OCI-M2 (cell line): ENCODE measurements at regions not wholly inside any gene's neighbourhood (a gene's known extent, or its start where the extent isn't known, plus 50 kb on each side); places are given as distances from the start of the nearest gene placed in this dataset.
"Not testable (repeated sequence)": the region's sequence is repeated elsewhere in the genome, so short reads cannot be mapped to it uniquely, and the experiment has no call there.

ENCODE experiments used
- DNase-seq: peaks from one replicate; lab custom pipeline; 2025; ENCODE audit not compliant: unreplicated experiment; lab: John Stamatoyannopoulos, UW

DNA sequence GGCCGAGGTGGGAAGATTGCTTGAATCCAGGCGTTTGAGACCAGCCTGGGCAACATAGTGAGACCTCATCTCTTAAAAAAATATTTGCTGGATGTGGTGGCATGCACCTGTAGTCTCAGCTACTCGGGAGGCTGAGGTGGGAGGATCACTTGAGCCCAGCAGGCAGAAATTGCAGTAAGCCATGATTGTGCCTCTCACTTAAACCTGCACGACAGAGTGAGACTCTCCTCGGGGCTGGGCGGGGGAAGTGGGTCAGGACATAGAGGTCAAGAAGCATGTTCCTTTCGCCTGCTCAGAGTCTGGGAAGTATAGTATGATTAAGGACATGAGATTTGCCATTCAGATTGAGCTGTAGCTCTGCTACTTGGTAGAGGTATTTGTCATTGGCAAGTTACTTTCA is 52.3 kb downstream of the SEPTIN7 start:
- not testable (repeated sequence) for DNase-seq

DNA sequence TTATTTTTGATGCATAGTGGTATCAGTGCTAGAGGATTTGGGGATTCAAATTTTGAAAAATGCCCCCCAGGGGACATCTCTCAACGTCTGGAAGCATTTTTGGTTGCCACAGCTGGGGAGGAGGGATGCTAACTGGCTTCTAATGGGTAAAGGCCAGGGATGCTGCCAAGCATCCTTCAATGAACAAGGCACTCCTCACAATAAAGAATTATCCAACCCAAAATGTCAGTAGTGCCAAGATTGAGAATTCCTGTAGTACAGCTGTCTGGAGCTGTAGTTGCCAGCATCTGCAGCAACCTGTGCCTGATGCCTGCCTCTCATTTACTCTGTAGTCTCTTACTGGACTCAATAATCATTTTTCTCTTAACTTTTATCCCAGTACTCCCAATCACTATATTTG is 53.5 kb downstream of the SEPTIN7 start:
- DNase-seq, result no peak

DNA sequence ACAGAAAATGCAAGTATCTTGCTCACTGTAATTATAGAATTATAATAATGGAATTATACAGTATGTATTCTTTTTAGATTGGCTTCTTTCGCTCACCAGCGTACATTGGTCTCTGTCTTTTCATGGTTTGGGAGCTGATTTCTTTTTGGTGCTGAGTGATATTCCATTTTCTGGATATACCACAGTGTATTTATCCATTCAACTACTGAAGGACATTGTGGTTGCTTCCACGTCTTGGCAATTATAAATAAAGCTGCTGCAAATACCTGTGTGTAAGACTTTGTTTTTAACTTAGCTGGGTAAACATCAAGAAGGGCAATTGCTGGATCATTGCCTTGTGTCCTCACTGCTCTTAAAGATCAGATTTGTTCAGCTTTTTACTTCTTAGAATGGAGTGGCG is 55.3 kb downstream of the SEPTIN7 start:
- no peak for DNase-seq

DNA sequence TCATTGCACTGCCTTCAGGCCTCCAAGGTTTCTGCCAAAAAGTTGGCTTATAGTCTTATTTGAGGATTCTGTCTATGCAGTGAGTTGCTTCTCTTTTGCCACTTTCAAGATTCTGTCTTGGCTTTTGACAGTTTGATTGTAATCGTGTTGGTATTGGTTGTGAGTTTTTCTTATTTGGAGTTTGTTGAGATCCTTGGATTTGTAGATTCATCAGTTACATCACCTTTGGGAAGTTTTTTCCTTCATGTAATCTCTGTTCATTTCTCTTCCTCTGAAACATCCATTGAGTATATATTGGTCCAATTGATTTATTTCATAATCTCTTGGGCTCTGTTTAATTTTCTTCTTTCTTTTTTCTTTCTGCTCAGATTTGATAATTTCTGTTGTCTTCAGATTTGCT is 59.8 kb downstream of the SEPTIN7 start:
- no peak for DNase-seq

DNA sequence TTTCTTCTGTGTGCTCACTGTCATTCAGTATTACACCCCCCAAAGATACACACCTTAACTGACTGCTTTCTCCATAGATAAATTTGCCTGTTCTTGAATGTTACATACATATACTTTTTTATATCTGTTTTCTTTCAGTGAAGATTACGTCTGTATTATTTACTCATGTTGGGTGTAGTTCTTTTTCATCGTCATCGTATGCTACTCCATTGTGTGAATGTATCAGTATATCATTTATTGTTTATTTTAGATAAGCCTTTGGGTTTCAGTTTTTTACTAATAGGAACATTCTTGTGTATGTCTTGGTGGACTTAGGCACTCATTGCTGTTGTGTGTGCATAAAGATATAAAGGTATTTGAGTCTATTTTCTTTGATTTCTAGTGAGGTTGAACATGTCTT is 64.4 kb downstream of the SEPTIN7 start:
- no peak for DNase-seq

DNA sequence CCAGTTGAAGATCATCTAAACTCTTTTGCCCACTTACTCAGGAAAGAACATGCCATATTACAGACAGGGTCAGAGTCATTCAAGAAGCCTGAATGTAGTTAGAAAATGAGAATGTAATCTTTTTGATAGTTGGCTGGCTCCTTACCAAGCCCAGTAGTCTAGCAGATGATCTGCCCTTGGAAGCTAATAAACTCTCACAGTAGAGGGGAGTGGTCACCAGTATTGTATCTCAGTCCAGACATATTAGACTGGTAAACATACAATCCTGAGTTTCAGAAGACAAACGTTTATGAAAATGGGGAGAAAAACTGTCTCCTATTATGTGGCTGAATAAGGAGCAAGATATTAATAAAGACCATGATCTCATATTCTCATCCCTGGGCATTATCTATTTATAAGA is 65.3 kb downstream of the SEPTIN7 start:
- DNase-seq, result no peak

DNA sequence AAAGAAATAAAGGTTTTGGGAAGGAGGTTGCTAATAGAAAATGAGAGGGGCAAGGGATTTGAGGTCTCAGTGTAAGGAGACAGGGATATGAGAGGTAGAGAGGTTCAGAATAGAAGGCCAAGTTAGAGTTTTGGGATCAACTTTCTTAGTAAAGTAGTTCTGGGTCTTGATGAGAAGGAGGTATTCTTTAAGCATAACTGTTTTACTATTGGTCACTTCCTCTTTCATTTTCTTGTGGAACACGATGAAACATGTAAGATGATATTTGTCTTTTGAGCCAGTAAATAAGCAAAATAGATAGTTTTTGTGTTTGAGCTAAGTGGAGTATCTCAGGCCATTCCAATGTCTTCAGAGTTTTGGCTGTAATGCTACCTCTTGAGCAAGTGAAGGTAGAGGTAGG is 68.3 kb downstream of the SEPTIN7 start:
- not testable (repeated sequence) for DNase-seq

DNA sequence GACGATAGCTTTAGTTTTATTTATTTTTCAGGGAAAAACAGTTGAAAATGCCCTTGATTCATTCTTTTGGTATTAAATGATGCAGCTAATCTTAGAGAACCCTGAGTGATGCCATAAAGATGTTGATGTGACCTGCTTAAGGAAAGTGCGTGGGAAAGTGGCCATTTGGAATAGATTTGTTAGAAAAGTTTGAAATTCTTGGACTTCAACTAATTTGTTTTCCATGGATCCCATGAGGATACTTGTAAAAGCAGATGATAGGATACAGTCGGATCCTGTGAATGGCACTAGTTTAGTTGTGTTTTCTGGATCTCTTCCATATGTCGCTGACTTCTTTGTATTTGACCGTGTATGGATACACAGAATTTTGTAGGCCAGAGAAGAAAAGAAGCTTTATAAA is 69.0 kb downstream of the SEPTIN7 start:
- no peak for DNase-seq

DNA sequence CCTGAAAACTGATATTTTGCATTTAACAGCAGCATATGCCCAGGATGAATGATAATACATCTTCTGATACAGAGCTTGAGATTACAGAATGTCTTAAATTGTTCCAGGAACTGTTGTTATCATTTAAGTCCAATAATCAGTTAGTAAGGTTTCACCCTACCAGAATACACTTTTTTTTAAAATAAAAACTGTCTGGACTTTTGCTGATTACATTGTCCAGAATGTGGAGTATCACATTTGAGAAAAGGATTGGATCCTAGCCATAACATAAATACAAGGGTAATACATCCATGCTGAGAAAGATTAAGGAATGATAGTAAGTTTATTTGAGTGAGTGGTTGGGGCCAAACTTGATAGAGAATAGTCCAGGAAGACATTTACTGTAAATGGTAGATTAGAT is 71.0 kb downstream of the SEPTIN7 start:
- DNase-seq, result no peak

DNA sequence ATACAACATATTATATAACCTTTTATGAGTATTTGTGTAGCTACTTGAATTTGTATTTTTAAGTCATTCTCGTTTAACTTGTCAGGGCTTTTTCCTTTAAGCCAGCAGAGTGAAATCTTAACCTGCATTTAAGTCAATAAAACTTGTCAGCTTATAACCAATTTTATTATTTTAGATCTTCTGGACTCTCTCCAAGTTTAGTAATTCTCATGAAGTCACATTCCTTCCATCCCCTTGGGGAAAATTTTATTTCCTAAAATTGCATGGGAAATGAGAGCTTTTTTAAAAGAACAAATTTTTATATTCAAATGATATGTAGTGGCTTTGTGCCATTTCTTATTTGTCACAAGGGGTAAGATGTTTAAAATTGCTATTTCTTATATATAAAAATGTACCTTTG is 74.0 kb downstream of the SEPTIN7 start:
- DNase-seq, result no peak

DNA sequence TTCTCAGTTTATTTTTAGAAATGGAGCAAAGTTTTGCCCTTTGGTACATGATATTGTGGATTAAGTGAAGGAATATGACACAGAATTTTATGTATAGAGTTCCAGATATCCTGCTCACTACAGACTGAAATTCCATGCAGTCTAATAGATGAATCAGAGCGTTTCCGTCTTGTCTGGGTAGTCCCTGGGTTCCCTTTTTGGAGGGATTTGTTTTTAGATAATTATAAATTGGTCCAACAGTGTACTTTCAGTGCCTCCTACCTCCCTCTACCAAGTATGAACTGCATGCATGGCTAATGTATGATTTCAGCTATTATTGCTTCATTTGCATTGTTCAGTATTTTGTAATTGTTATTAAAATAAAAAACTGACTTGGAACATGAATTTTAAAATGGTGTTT is 74.4 kb downstream of the SEPTIN7 start:
- no peak for DNase-seq

DNA sequence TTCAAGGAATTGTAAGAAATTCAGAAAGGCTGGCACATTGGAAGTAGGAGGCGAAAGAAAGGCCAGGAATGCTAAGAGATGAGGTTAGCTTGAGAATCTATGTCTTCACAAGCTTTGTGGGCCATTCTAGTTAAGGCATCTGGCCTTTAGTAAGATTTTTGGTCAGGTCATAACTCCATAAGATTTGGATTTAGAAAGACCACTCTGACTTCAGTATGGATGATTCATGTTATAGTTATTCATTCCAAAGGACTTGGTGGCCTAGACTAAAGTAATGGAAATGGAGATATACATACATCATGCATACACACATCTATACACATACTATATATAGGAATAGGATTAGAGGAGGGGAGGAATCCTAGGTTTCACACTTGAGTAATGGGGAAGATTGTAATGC is 77.5 kb downstream of the SEPTIN7 start:
- no peak for DNase-seq

DNA sequence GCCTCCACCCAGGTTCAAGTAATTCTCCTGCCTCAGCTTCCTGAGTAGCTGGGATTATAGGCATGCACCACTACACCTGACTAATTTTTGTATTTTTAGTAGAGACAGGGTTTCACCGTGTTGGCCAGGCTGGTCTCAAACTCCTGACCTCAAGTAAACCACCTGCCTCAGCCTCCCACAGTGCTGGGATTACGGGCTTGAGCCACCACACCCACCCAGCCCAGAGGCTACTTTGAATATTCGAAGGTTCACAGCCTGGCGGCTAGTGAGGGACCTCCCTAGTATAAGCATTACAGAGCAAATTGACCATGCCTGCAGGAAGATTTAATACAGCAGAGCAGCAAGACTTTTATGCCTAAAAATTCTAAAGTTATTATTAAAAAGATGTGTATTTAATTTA is 86.6 kb downstream of the SEPTIN7 start:
- DNase-seq, result not testable (repeated sequence)

DNA sequence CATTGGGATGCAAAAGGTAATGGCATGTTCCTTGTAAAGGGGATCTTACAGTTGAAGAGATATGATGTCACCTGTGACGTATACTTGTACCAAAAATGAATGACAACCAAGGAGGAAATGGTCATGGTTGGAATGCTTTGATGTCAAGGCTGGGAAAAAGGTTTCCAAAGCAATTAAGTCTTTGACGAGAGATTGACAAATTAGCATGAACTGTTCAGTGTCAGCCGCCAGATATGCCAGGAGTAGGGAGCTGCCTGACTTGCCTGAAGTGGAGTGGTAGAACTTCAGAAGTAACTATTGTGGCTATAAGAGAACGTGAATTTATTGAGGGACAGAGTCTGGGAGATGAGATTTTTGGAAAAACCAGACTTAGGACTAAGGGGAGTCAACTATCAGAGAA is 88.1 kb downstream of the SEPTIN7 start:
- no peak for DNase-seq

DNA sequence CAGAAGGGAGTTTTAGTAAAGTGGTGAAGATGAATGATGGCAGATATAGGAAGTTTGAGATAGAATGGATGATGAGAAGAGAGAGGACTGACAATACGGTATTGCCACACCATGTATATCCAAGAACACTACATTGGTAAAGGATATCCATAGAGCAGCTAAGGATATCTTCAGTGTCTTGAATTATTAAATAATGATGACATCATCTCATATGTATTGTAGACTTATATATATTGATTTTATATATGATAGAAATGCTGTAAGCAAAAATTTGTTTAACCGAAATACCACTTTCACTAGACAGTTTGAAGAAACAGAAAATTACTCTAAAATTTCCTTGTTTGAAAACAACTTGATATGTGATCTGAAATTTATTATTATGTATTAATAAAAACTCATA is 89.0 kb downstream of the SEPTIN7 start:
- DNase-seq, result no peak

DNA sequence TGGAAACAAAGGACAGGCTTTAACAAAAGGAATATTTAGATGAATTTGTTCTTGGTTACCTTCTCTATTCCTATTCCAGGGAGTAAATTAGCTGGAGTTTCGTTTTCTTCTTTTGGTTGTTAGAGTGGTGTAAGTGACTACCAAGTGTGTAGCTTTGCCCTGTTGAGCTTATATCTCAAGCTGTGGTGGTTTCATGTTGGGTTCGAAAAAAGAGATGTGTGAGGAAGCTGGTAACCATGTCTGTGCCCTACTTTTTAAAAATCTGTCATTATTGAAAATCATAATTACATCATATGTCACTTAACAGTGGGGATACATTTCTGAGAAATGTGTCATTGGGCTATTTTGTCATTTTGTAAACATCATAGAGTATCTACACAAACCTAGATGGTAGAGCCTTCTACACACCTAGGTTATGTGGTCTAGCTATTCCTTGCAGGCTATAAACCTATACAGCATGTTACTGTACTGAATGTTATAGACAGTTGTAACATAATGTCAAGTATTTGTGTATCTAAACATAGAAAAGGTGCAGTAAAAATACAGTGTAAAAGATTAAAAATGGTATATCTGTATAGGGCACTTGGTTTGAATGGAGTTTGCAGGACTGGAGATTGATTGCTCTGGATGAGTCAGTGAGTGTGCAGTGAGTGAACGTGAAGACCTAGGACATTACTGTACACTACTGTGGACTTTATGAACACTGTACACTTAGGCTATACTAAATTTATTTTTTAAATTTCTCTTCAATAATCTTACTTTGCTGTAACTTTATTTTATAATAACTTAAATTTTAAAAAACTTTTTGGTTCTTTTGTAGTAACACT is 90.4 kb downstream of the SEPTIN7 start:
- no peak for DNase-seq

DNA sequence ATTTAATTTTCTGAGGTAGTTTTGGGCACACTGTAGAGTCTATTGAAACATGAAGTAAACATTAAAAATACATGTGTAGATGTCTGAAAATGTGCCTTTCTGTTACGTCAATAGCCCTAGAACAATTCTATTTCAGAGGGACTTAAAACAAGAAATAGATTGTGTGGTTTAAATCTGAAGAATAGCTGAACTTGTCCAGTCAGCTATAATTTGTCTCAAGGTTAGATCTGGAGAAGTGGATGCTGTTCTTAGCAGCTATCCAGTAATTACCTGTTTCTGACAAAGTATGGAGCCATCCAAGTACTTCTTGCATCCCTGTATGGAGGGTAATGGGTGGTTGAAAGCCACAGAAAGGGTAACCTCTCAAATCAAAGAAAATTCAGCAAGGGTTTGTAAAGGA is 92.8 kb downstream of the SEPTIN7 start:
- no peak for DNase-seq

DNA sequence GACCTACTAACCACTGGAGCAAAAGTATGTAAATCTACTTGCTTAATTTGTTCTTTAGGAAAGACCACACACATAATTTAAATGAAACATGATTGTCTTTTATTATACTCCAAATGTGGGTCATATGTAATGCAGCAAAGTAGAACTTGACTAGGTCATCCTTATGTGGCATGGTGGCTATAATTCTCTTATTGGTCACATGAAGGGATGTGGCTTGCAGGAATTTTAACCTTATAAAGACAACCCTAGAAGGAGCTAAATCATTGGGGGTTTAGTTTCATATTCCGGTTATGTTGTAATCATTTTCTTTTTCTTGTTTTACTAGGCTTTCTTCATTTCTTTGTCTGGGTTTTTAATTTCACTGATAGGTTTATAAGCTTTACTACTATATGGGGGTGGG is 93.9 kb downstream of the SEPTIN7 start:
- no peak for DNase-seq

DNA sequence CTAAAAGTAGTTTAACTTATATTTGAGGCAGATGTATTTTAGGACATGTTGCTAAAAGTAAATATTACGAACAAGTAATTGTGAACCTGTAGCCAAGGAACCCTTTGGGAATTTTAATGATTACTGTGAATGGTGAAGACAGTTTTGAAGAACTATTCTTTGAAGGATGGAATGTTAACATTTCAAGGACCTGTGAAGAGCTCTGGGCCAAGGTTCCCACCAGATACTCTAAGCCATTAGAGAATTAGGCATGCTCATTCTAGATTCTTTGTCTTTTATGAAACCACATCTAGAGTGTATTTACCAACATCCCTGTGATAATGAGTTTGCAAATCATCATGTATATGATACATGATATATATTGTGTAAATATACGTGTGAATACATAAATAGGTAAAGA is 99.8 kb downstream of the SEPTIN7 start:
- no peak for DNase-seq

DNA sequence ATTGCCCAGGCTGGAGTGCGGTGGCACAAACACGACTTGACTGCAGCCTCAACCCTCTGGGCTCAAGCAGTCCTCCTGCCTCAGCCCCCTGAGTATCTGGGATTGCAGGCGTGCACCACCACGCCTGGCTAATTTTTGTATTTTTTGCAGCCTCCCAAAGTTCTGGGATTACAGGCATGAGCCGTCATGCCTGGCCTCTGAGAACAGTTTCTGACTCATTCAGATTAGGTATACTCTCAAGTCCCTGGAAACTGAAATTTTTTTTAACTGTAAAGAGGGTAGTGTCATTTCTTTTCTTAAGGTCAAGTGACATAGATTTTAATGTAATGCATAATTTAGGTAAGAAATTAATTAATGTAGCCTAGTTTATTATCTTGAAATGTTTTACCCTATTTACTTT is 104.7 kb downstream of the SEPTIN7 start:
- DNase-seq, result no peak

DNA sequence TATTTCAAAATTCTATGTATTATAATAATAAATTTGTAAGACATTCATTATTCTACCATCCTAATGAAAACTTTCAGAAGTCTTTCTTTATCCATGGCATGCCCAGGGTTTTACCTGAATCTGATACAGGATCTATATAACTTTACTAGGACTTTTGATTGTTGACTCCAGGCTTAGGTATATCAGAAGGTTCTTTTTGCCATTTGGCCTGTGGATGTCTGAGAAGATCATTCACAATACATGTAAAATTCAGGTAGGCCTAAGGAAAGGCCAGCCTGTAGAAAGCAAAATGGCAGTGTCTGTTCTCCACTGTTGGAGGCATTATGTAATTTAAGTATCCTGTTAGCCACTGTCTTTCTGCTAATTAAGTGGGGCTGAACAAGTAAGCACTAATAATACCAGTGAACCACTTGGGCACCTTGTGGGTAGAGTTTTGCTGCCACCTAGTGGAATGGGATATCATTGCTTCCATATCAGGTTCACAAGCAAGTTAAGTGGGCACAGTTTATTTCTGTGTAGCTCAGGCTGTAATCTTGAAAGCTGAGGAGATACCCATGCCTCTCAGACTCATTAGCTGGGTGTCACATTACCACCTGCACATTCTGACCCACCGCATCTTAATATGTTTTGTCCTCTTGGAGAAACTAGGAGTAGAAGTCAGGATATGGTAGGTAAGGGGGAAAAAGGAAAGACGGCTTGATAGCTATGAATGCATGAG is 105.5 kb downstream of the SEPTIN7 start:
- DNase-seq, result no peak

DNA sequence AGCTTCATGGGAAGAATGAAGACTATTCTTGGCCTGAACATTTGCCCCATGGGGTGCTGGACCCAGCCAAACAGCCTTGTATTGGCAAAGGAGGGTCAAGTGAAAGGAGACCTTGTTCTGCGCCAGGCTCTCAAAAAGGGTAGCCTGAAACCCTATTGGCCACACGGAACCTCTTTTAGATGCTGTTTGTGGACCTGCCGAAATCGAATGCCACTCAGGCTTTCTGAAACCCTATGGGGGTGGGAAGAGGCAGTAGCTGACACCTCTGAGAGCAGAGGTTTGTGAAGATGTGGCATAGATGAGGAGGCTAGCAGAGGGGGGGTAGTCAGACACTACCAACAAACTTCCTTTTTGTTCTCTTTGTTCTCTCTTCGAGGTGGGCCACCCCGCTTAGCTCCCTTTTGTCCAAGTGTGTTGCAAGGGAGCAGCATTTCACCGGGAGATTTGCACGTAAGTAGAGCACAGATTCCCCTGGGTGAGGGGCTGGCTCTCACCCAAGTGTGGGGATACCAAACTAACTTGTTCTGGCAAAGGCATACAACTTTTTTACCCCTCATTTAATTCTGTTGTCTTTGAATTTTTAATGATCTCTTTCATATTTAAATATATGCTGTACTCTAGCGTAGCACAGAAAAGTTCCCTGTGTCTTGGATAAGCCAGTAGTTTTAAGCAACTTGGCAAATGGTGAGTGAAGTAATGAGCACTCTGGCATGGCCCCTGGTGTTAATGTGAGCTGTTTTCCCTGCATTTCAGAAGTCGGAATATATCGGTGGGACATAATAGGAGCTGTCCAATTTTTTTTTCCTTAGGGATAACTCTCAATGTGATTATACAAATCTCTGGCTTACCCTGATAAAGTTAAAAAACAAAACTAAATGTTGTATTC is 107.7 kb downstream of the SEPTIN7 start:
- DNase-seq, result no peak
